ENCODE measurements at regions not wholly inside any gene's neighbourhood (a gene's known extent, or its start where the extent isn't known, plus 50 kb on each side); places are given as distances from the start of the nearest gene placed in this dataset.

- Histone ChIP-seq H3K27ac (ENCODE audit: low read depth in 1 of 2, low read length in 2 of 2) (no peak overlapping the region), H3K27me3 (ENCODE audit: control insufficient read depth in 1 of 2, insufficient read depth in 2 of 2, low read length in 2 of 2) (no peaks in the 10 kb centered on the region), H3K9me3 (ENCODE audit: control insufficient read depth in 1 of 2, insufficient read depth in 1 of 2, low read length in 2 of 2) (peaks cover 3 to 7% of the 10 kb centered on the region in 2 experiments), H3K36me3 (ENCODE audit: insufficient read depth, low read length) (no peaks in the 10 kb centered on the region), H3K4me3 (ENCODE audit: low read length) (no peak overlapping the region), H3K4me1 (ENCODE audit: insufficient read depth, low read length) (no peaks in the 10 kb centered on the region)
- CTCF ChIA-PET = no interaction called here
- Mint-ChIP-seq H3K4me1 (ENCODE audit: low read depth) (no peaks in the 10 kb centered on the region), H3K36me3 (ENCODE audit: low read depth) (no peaks in the 10 kb centered on the region), H3K9me3 (peaks cover 17% of the 10 kb centered on the region), H3K4me3 (no peak overlapping the region), H3K27ac (no peak overlapping the region), H3K27me3 (no peaks in the 10 kb centered on the region)
- intact Hi-C loops (cut with DNase I, micrococcal nuclease) = no loop called here
- ATAC-seq (ENCODE audit: poor library complexity) (no peak), DNase-seq (no peak)
- no peak for TF ChIP-seq CTCF (IDR thresholded peaks at IDR 0.05)
- POLR2A ChIA-PET = no interaction called here
Observed at GRCh38 chr16:62549875-62550274, 513.6 kb upstream of the CDH8 start.

GRCh38 chr16:62548095-62548494 is 511.9 kb upstream of the CDH8 start:
- Mint-ChIP-seq H3K27me3 (no peaks in the 10 kb centered on the region), H3K27ac (no peak overlapping the region), H3K36me3 (ENCODE audit: low read depth) (no peaks in the 10 kb centered on the region), H3K4me1 (ENCODE audit: low read depth) (no peaks in the 10 kb centered on the region), H3K4me3 (no peak overlapping the region), H3K9me3 (peaks cover 17% of the 10 kb centered on the region)
- H3K4me1 ChIP-seq (ENCODE audit: insufficient read depth, low read length) = no peaks in the 10 kb centered on the region
- H3K27ac ChIP-seq (ENCODE audit: low read depth in 1 of 2, low read length in 2 of 2) = no peak overlapping the region
- DNase-seq = no peak
- ChIA-PET CTCF (no interaction called here), POLR2A (no interaction called here)
- no peaks in the 10 kb centered on the region for H3K27me3 ChIP-seq (ENCODE audit: control insufficient read depth in 1 of 2, insufficient read depth in 2 of 2, low read length in 2 of 2)
- intact Hi-C loops (cut with DNase I, micrococcal nuclease) = no loop called here
- H3K9me3 ChIP-seq (ENCODE audit: control insufficient read depth in 1 of 2, insufficient read depth in 1 of 2, low read length in 2 of 2) = peaks cover 3 to 15% of the 10 kb centered on the region in 2 experiments
- ATAC-seq (ENCODE audit: poor library complexity) = no peak
- no peaks in the 10 kb centered on the region for H3K36me3 ChIP-seq (ENCODE audit: insufficient read depth, low read length)
- H3K4me3 ChIP-seq (ENCODE audit: low read length) = no peak overlapping the region
- TF ChIP-seq CTCF (IDR thresholded peaks at IDR 0.05) = no peak

GRCh38 chr16:62546701-62547100 is 510.5 kb upstream of the CDH8 start:
- no peak for TF ChIP-seq CTCF (IDR thresholded peaks at IDR 0.05)
- Histone ChIP-seq H3K27me3 (ENCODE audit: control insufficient read depth in 1 of 2, insufficient read depth in 2 of 2, low read length in 2 of 2) (no peaks in the 10 kb centered on the region), H3K27ac (ENCODE audit: low read depth in 1 of 2, low read length in 2 of 2) (no peak overlapping the region), H3K4me3 (ENCODE audit: low read length) (no peak overlapping the region), H3K4me1 (ENCODE audit: insufficient read depth, low read length) (no peaks in the 10 kb centered on the region), H3K36me3 (ENCODE audit: insufficient read depth, low read length) (no peaks in the 10 kb centered on the region), H3K9me3 (ENCODE audit: control insufficient read depth in 1 of 2, insufficient read depth in 1 of 2, low read length in 2 of 2) (peaks cover 3 to 20% of the 10 kb centered on the region in 2 experiments)
- intact Hi-C loops (cut with DNase I, micrococcal nuclease) = no loop called here
- no peaks in the 10 kb centered on the region for H3K4me1 Mint-ChIP-seq (ENCODE audit: low read depth)
- DNase-seq (no peak), ATAC-seq (ENCODE audit: poor library complexity) (no peak)
- ChIA-PET POLR2A (no interaction called here), CTCF (no interaction called here)
- no peaks in the 10 kb centered on the region for H3K27me3 Mint-ChIP-seq
- peaks cover 16% of the 10 kb centered on the region for H3K9me3 Mint-ChIP-seq
- H3K36me3 Mint-ChIP-seq (ENCODE audit: low read depth) = no peaks in the 10 kb centered on the region
- H3K27ac Mint-ChIP-seq = no peak overlapping the region
- H3K4me3 Mint-ChIP-seq = no peak overlapping the region

Data from CD4-positive, alpha-beta T cell (primary cell).